ENCODE measurements at regions not wholly inside any gene's neighbourhood (a gene's known extent, or its start where the extent isn't known, plus 50 kb on each side); places are given as distances from the start of the nearest gene placed in this dataset.

GRCh38 chr2:64846177-64846576 is 143.0 kb upstream of the SLC1A4 start:
- TF ChIP-seq ZNF19 (tag by site-specific recombination; IDR thresholded peaks at IDR 0.05; ENCODE audit: low read depth): no peak
- TF ChIP-seq ZNF391 (tag by site-specific recombination; IDR thresholded peaks at IDR 0.05; ENCODE audit: borderline replicate concordance, low read depth): no peak
- no peak for TF ChIP-seq ZNF600 (tag by site-specific recombination; IDR thresholded peaks at IDR 0.05)
- TF ChIP-seq PRDM6 (tag by site-specific recombination; IDR thresholded peaks at IDR 0.05): no peak
- TF ChIP-seq ZNF248 (tag by site-specific recombination; IDR thresholded peaks at IDR 0.05): no peak
- TF ChIP-seq ZSCAN16 (tag by site-specific recombination; IDR thresholded peaks at IDR 0.05): no peak
- H3K4me1 ChIP-seq (ENCODE audit: control insufficient read depth, insufficient read depth, low read length): no peaks in the 10 kb centered on the region
- H3K9me3 ChIP-seq (ENCODE audit: control insufficient read depth, insufficient read depth, low read depth, low read length): no peaks in the 10 kb centered on the region
- H3K27ac ChIP-seq (ENCODE audit: extremely low read depth, low read depth, low read length): no peak overlapping the region
- H3K36me3 ChIP-seq (ENCODE audit: control insufficient read depth in 2 of 2, insufficient read depth in 1 of 2, low read length in 2 of 2): no peaks in the 10 kb centered on the region
- ChIA-PET POLR2A (no interaction called here), CTCF (interaction anchor here (0.6 kb wide), 1 partner anchor 18 kb away, joined by 4 read pairs; no protein-coding TSS in a partner anchor)
- H3K4me3 ChIP-seq (ENCODE audit: low read depth, low read length): no peak overlapping the region

- ChIA-PET CTCF (interaction anchor here (1.0 to 1.1 kb wide), 4 partner anchors 9 to 253 kb away, joined by 3 to 4 read pairs (median 3); no protein-coding TSS in a partner anchor), POLR2A (interaction anchor here (0.5 kb wide), 1 partner anchor 8 kb away, joined by 4 read pairs; no protein-coding TSS in a partner anchor)
- H3K9me3 ChIP-seq (ENCODE audit: control insufficient read depth, insufficient read depth, low read depth, low read length): no peaks in the 10 kb centered on the region
- H3K36me3 ChIP-seq (ENCODE audit: control insufficient read depth in 2 of 2, insufficient read depth in 1 of 2, low read length in 2 of 2): no peaks in the 10 kb centered on the region
- TF ChIP-seq ZNF776 (tag by site-specific recombination; IDR thresholded peaks at IDR 0.05; ENCODE audit: borderline replicate concordance) (no peak), BCL6B (tag by site-specific recombination; IDR thresholded peaks at IDR 0.05) (no peak), ZNF664 (tag by site-specific recombination; IDR thresholded peaks at IDR 0.05) (no peak), ZNF354C (tag by site-specific recombination; IDR thresholded peaks at IDR 0.05; ENCODE audit: borderline replicate concordance, low read depth) (no peak), SCRT1 (tag by site-specific recombination; IDR thresholded peaks at IDR 0.05; ENCODE audit: borderline replicate concordance) (no peak), ZNF266 (tag by site-specific recombination; IDR thresholded peaks at IDR 0.05; ENCODE audit: low read depth) (no peak), ZNF221 (tag by site-specific recombination; IDR thresholded peaks at IDR 0.05; ENCODE audit: borderline replicate concordance) (no peak), CTCF (tag by site-specific recombination; IDR thresholded peaks at IDR 0.05) (no peak), ZNF202 (tag by site-specific recombination; IDR thresholded peaks at IDR 0.05; ENCODE audit: borderline replicate concordance) (no peak)
- H3K4me1 ChIP-seq (ENCODE audit: control insufficient read depth, insufficient read depth, low read length): no peaks in the 10 kb centered on the region
- H3K4me3 ChIP-seq (ENCODE audit: low read depth, low read length): no peak overlapping the region
- H3K27ac ChIP-seq (ENCODE audit: extremely low read depth, low read depth, low read length): no peak overlapping the region
Measured at GRCh38 chr2:64847930-64848329, 141.3 kb upstream of the SLC1A4 start.

- CTCF ChIA-PET: interaction anchor here (0.9 to 1.1 kb wide), 5 partner anchors 9 to 253 kb away, joined by 3 to 4 read pairs (median 3); no protein-coding TSS in a partner anchor
- POLR2A ChIA-PET: interaction anchor here (0.5 to 0.9 kb wide), 3 partner anchors 9 to 195 kb away, joined by 3 to 4 read pairs (median 3); partner anchors contain the start of gene SERTAD2
- Histone ChIP-seq H3K4me1 (ENCODE audit: control insufficient read depth, insufficient read depth, low read length) (no peaks in the 10 kb centered on the region), H3K9me3 (ENCODE audit: control insufficient read depth, insufficient read depth, low read depth, low read length) (no peaks in the 10 kb centered on the region), H3K4me3 (ENCODE audit: low read depth, low read length) (no peak overlapping the region), H3K27ac (ENCODE audit: extremely low read depth, low read depth, low read length) (no peak overlapping the region), H3K36me3 (ENCODE audit: control insufficient read depth in 2 of 2, insufficient read depth in 1 of 2, low read length in 2 of 2) (no peaks in the 10 kb centered on the region)
- TF ChIP-seq ATF2 (tag by site-specific recombination; IDR thresholded peaks at IDR 0.05; ENCODE audit: low read depth) (no peak), GLIS1 (tag by site-specific recombination; IDR thresholded peaks at IDR 0.05) (no peak), ZNF10 (tag by site-specific recombination; IDR thresholded peaks at IDR 0.05) (no peak), HOXD13 (CRISPR knock-in tag; IDR thresholded peaks at IDR 0.05; ENCODE audit: borderline replicate concordance) (no peak), ZXDB (tag by site-specific recombination; IDR thresholded peaks at IDR 0.05) (no peak), TCF7L2 (IDR thresholded peaks at IDR 0.05; ENCODE audit: borderline replicate concordance, low read depth, low read length) (no peak), ZNF394 (tag by site-specific recombination; IDR thresholded peaks at IDR 0.05; ENCODE audit: borderline replicate concordance) (no peak), ZFHX2 (tag by site-specific recombination; conservative IDR thresholded peaks at IDR 0.05) (no peak), HOXC10 (CRISPR knock-in tag; IDR thresholded peaks at IDR 0.05) (no peak), ZNF274 (IDR thresholded peaks at IDR 0.05; ENCODE audit: low read length) (no peak), ZNF274 (tag by site-specific recombination; IDR thresholded peaks at IDR 0.05; ENCODE audit: borderline replicate concordance) (no peak), ZNF549 (tag by site-specific recombination; IDR thresholded peaks at IDR 0.05) (no peak)
Measured at GRCh38 chr2:64848363-64848762, 140.8 kb upstream of the SLC1A4 start.

Measured in HEK293 (cell line).